GM12864 (cell line): ENCODE measurements at regions not wholly inside any gene's neighbourhood (a gene's known extent, or its start where the extent isn't known, plus 50 kb on each side); places are given as distances from the start of the nearest gene placed in this dataset.

ENCODE experiments used
- DNase-seq: peaks from one replicate; pipeline ENCODE4 v3.0.0-alpha.2; 2011; ENCODE audit warnings: low read depth
- H3K4me3 ChIP-seq: 2 replicates; pipeline ENCODE4 v1.5.1; 2011; ENCODE audit warnings: mild to moderate bottlenecking, low read depth, low read length, control low read depth
- CTCF ChIP-seq: IDR thresholded peaks from 2 replicates; pipeline ENCODE4 v1.5.1; 2011; ENCODE audit warnings: low read depth, mild to moderate bottlenecking, moderate library complexity, low read length, control low read depth, inconsistent platforms; ENCODE audit errors: missing control alignments

- DNase-seq, result no peak
- no peak for TF ChIP-seq CTCF
- no peak overlapping the region for H3K4me3 ChIP-seq
Observed at GRCh38 chr4:144595681-144596080, 50.3 kb upstream of the HHIP start.
